GM23338 (cell line): ENCODE measurements at regions not wholly inside any gene's neighbourhood (a gene's known extent, or its start where the extent isn't known, plus 50 kb on each side); places are given as distances from the start of the nearest gene placed in this dataset.

ENCODE experiments used
- ATAC-seq: fragments of 200-7000 bp; cut with Tn5 transposase; 3 replicates; pipeline ENCODE4 v1.9.1; 2020
- DNase-seq: peaks from one replicate; pipeline ENCODE4 v3.0.0-alpha.2; 2015; ENCODE audit warnings: low spot score
- H2AFZ ChIP-seq: fragments of 200-600 bp; sonication (generic); 2 replicates; pipeline ENCODE4 v1.8.0; 2016; ENCODE audit warnings: antibody characterized with exemption, mild to moderate bottlenecking, moderate library complexity
- H3F3A ChIP-seq: fragments of 200-600 bp; sonication (generic); replicated peaks from 2 replicates; pipeline ENCODE4 v1.8.0; 2017; ENCODE audit warnings: antibody characterized with exemption, mixed run types, low read depth
- H3K27ac ChIP-seq: fragments of 200-600 bp; sonication (generic); 2 replicates; pipeline ENCODE4 v1.6.1; 2016; ENCODE audit warnings: low read depth
- H3K27me3 ChIP-seq: fragments of 200-600 bp; sonication (generic); 2 replicates; pipeline ENCODE4 v1.8.0; 2016; ENCODE audit warnings: mild to moderate bottlenecking, mixed run types, moderate library complexity; ENCODE audit not compliant: insufficient read depth
- H3K36me3 ChIP-seq: fragments of 200-600 bp; sonication (generic); 2 replicates; pipeline ENCODE4 v1.8.0; 2016; ENCODE audit warnings: mild to moderate bottlenecking; ENCODE audit not compliant: insufficient read depth
- H3K4me1 ChIP-seq: fragments of 200-600 bp; sonication (generic); 2 replicates; pipeline ENCODE4 v1.8.0; 2016; ENCODE audit warnings: mild to moderate bottlenecking, moderate library complexity; ENCODE audit not compliant: insufficient read depth
- H3K4me2 ChIP-seq: fragments of 200-600 bp; sonication (generic); 2 replicates; pipeline ENCODE4 v1.7.1; 2017; ENCODE audit warnings: mixed run types
- H3K4me3 ChIP-seq: fragments of 200-600 bp; sonication (generic); 2 replicates; pipeline ENCODE4 v1.6.1; 2016; ENCODE audit warnings: mixed run types
- H3K79me2 ChIP-seq: fragments of 200-600 bp; sonication (generic); replicated peaks from 2 replicates; pipeline ENCODE4 v1.8.0; 2017; ENCODE audit warnings: mild to moderate bottlenecking; ENCODE audit not compliant: insufficient read depth
- H3K9me2 ChIP-seq: fragments of 200-600 bp; sonication (generic); 2 replicates; pipeline ENCODE4 v1.8.0; 2017; ENCODE audit not compliant: insufficient read depth
- H4K20me1 ChIP-seq: fragments of 200-600 bp; sonication (generic); replicated peaks from 2 replicates; pipeline ENCODE4 v1.8.0; 2017; ENCODE audit warnings: mild to moderate bottlenecking; ENCODE audit not compliant: insufficient read depth
- H3K27ac Mint-ChIP-seq: 2 replicates; pipeline ENCODE4 v1.8.0; 2020; ENCODE audit warnings: inconsistent platforms, mild to moderate bottlenecking, moderate library complexity, mixed read lengths
- H3K27me3 Mint-ChIP-seq: 3 replicates; pipeline ENCODE4 v1.8.0; 2022; ENCODE audit warnings: low read depth, mild to moderate bottlenecking, moderate library complexity, mixed read lengths, inconsistent platforms; ENCODE audit not compliant: insufficient read depth, poor library complexity
- H3K36me3 Mint-ChIP-seq: 3 replicates; pipeline ENCODE4 v1.8.0; 2021; ENCODE audit warnings: low read depth, mild to moderate bottlenecking, inconsistent platforms, moderate library complexity, mixed read lengths
- H3K4me1 Mint-ChIP-seq: 3 replicates; pipeline ENCODE4 v1.8.0; 2020; ENCODE audit warnings: mild to moderate bottlenecking, inconsistent platforms, mixed read lengths
- H3K4me3 Mint-ChIP-seq: 3 replicates; pipeline ENCODE4 v1.8.0; 2021; ENCODE audit warnings: moderate library complexity, mild to moderate bottlenecking, inconsistent platforms, mixed read lengths
- H3K9me3 Mint-ChIP-seq: 3 replicates; pipeline ENCODE4 v1.8.0; 2020; ENCODE audit warnings: moderate library complexity, mild to moderate bottlenecking, inconsistent platforms, mixed read lengths
- CREB1 ChIP-seq: fragments of 250-450 bp; sonication (Bioruptor Pico); IDR thresholded peaks from 2 replicates; pipeline ENCODE4 v1.5.0; 2020; ENCODE audit warnings: low read depth, mild to moderate bottlenecking, moderate library complexity
- CTCF ChIP-seq, 2 experiments: fragments of 200-600 bp in 1 of 2; sonication (generic) in 1 of 2; conservative IDR thresholded peaks; 2 replicates each; pipeline versions ENCODE4 v1.5.1 to v1.6.1; 2016 to 2017; ENCODE audit warnings: antibody characterized with exemption in 2 of 2, low read depth in 2 of 2, mild to moderate bottlenecking in 2 of 2, moderate library complexity in 1 of 2
- EZH2 ChIP-seq: fragments of 200-600 bp; sonication (generic); IDR thresholded peaks from one replicate; pipeline ENCODE4 v1.8.0; 2017; ENCODE audit warnings: antibody characterized with exemption, mild to moderate bottlenecking, low read depth; ENCODE audit not compliant: unreplicated experiment
- EZH2phosphoT487 ChIP-seq: fragments of 200-600 bp; sonication (generic); IDR thresholded peaks from one replicate; pipeline ENCODE4 v1.8.1; 2018; ENCODE audit warnings: antibody characterized with exemption; ENCODE audit not compliant: unreplicated experiment
- JUNB ChIP-seq: IDR thresholded peaks from one replicate; pipeline ENCODE4 v1.6.1; 2016; ENCODE audit warnings: antibody characterized with exemption; ENCODE audit not compliant: unreplicated experiment
- NANOG ChIP-seq: IDR thresholded peaks from 2 replicates; pipeline ENCODE4 v1.6.1; 2016; ENCODE audit warnings: antibody characterized with exemption, borderline replicate concordance
- REST ChIP-seq: IDR thresholded peaks from one replicate; pipeline ENCODE4 v1.6.1; 2018; ENCODE audit warnings: antibody characterized with exemption; ENCODE audit not compliant: unreplicated experiment
- STAT1 ChIP-seq: IDR thresholded peaks from one replicate; pipeline ENCODE4 v1.6.1; 2016; ENCODE audit warnings: antibody characterized with exemption; ENCODE audit not compliant: unreplicated experiment
- ZNF114 ChIP-seq: fragments of 250-450 bp; sonication (Bioruptor Pico); IDR thresholded peaks from 2 replicates; pipeline ENCODE4 v1.5.0; 2020; ENCODE audit warnings: mild to moderate bottlenecking, moderate library complexity
- ZNF331 ChIP-seq: fragments of 250-450 bp; sonication (Bioruptor Pico); IDR thresholded peaks from 2 replicates; pipeline ENCODE4 v1.5.0; 2020; ENCODE audit warnings: low read depth, mild to moderate bottlenecking, moderate library complexity
- ZNF462 ChIP-seq: fragments of 250-450 bp; sonication (Bioruptor Pico); IDR thresholded peaks from 2 replicates; pipeline ENCODE4 v1.5.0; 2020; ENCODE audit warnings: mild to moderate bottlenecking, moderate library complexity

GRCh38 chrY:21146331-21146730 lies 364.8 kb upstream of the RBMY1B start:
- ATAC-seq (no peak), DNase-seq (no peak)
- no peaks in the 10 kb centered on the region for H3K79me2 ChIP-seq
- no peaks in the 10 kb centered on the region for H3K9me2 ChIP-seq
- TF ChIP-seq EZH2phosphoT487 (no peak), ZNF331 (CRISPR knock-in tag) (no peak)
- Mint-ChIP-seq H3K9me3 (peaks cover 46% of the 10 kb centered on the region), H3K4me3 (no peak overlapping the region), H3K27ac (no peak overlapping the region), H3K4me1 (no peaks in the 10 kb centered on the region), H3K36me3 (no peaks in the 10 kb centered on the region; the same call in 1 of the 3 replicates), H3K27me3 (no peaks in the 10 kb centered on the region)
- H3K27me3 ChIP-seq = no peaks in the 10 kb centered on the region
- H3K4me3 ChIP-seq = no peak overlapping the region
- no peak overlapping the region for H3K27ac ChIP-seq
- no peak overlapping the region for H2AFZ ChIP-seq
- no peaks in the 10 kb centered on the region for H3F3A ChIP-seq
- H3K4me1 ChIP-seq = no peaks in the 10 kb centered on the region
- no peaks in the 10 kb centered on the region for H4K20me1 ChIP-seq
- no peak overlapping the region for H3K4me2 ChIP-seq
- no peaks in the 10 kb centered on the region for H3K36me3 ChIP-seq

GRCh38 chrY:21149971-21150370 lies 361.2 kb upstream of the RBMY1B start:
- no peaks in the 10 kb centered on the region for H3K4me1 Mint-ChIP-seq
- no peak overlapping the region for H2AFZ ChIP-seq
- H3K4me1 ChIP-seq = no peaks in the 10 kb centered on the region
- H3K4me2 ChIP-seq = no peak overlapping the region
- H3K36me3 Mint-ChIP-seq = no peaks in the 10 kb centered on the region; the same call in 1 of the 3 replicates
- no peaks in the 10 kb centered on the region for H3K9me2 ChIP-seq
- no peak overlapping the region for H3K27ac ChIP-seq
- no peaks in the 10 kb centered on the region for H3K27me3 ChIP-seq
- H4K20me1 ChIP-seq = no peaks in the 10 kb centered on the region
- DNase-seq (no peak), ATAC-seq (no peak)
- H3K4me3 ChIP-seq = no peak overlapping the region
- no peaks in the 10 kb centered on the region for H3K36me3 ChIP-seq
- H3K27me3 Mint-ChIP-seq = no peaks in the 10 kb centered on the region
- H3K27ac Mint-ChIP-seq = no peak overlapping the region
- H3F3A ChIP-seq = no peaks in the 10 kb centered on the region
- no peak overlapping the region for H3K4me3 Mint-ChIP-seq
- no peaks in the 10 kb centered on the region for H3K79me2 ChIP-seq
- peaks cover 64% of the 10 kb centered on the region for H3K9me3 Mint-ChIP-seq
- no peak for TF ChIP-seq JUNB
- no peak for TF ChIP-seq CTCF (conservative IDR thresholded peaks at IDR 0.05; ENCODE audit: low read depth in 2 of 2)
- TF ChIP-seq ZNF462 (CRISPR knock-in tag) = no peak
- TF ChIP-seq ZNF114 = no peak
- TF ChIP-seq CREB1 (CRISPR knock-in tag) = no peak
- no peak for TF ChIP-seq EZH2phosphoT487
- TF ChIP-seq ZNF331 (CRISPR knock-in tag) = no peak
- TF ChIP-seq STAT1 = no peak
- no peak for TF ChIP-seq REST
- TF ChIP-seq NANOG = no peak
- TF ChIP-seq EZH2 = no peak
